Esophagus muscularis mucosa (tissue), 4 donors: ENCODE measurements at regions not wholly inside any gene's neighbourhood (a gene's known extent, or its start where the extent isn't known, plus 50 kb on each side); places are given as distances from the start of the nearest gene placed in this dataset.

Experiments used
- DNase-seq: peaks from one replicate; pipeline ENCODE4 v3.0.0-alpha.2; 2017; ENCODE audit errors: extremely low spot score
- H3K27ac ChIP-seq, 4 donors: fragments of 200-600 bp; sonication (generic); replicated peaks in 1 of 4; 1 replicate in 3 of 4; 2 replicates in 1 of 4; pipeline ENCODE4 v1.5.1; 2016 to 2019; ENCODE audit warnings: mild to moderate bottlenecking in 1 of 4
- H3K27me3 ChIP-seq, 4 donors: fragments of 200-600 bp; sonication (generic); one replicate each; pipeline versions ENCODE4 v1.5.1 to v1.6.0; 2016 to 2019
- H3K36me3 ChIP-seq, 4 donors: fragments of 200-600 bp; sonication (generic); one replicate each; pipeline ENCODE4 v1.5.1; 2016 to 2019
- H3K4me1 ChIP-seq, 4 donors: fragments of 200-600 bp; sonication (generic); one replicate each; pipeline ENCODE4 v1.5.1; 2016 to 2019
- H3K4me3 ChIP-seq, 4 donors: fragments of 200-600 bp; sonication (generic); 1 replicate in 2 of 4; 2 replicates in 2 of 4; pipeline ENCODE4 v1.5.1; 2016 to 2019; ENCODE audit warnings: mild to moderate bottlenecking in 4 of 4, moderate library complexity in 1 of 4
- H3K9me3 ChIP-seq, 4 donors: fragments of 200-600 bp; sonication (generic); 1 replicate in 3 of 4; 2 replicates in 1 of 4; pipeline ENCODE4 v1.5.1; 2016 to 2019
- EP300 ChIP-seq: sonication (generic); formaldehyde crosslinking; IDR thresholded peaks from one replicate; pipeline ENCODE4 v1.6.1; 2017; ENCODE audit warnings: antibody characterized with exemption
- POLR2A ChIP-seq: fragments of 450-650 bp; IDR thresholded peaks from one replicate; pipeline ENCODE4 v1.6.1; 2017; ENCODE audit warnings: antibody characterized with exemption, moderate library complexity, mild to moderate bottlenecking, low read depth
- POLR2AphosphoS5 ChIP-seq, 2 donors: sonication (generic); formaldehyde crosslinking; IDR thresholded peaks; one replicate each; pipeline ENCODE4 v1.6.1; 2017; ENCODE audit warnings: antibody characterized with exemption in 2 of 2
- WGBS: methylation state at CpG from one replicate; pipeline ENCODE4 v1.1.5; 2018; 5-methylcytosine and 5-hydroxymethylcytosine counted together
- intact Hi-C: fragments of 100-400 bp; cut with DNase I; formaldehyde crosslinking; loops from one replicate; pipeline ENCODE4 v1.15.1; 2023
- TF ChIP-seq, protein P1 (sequence below), 3 experiments: fragments of 200-600 bp in 2 of 3; fragments of 450-650 bp in 1 of 3; sonication (generic) in 2 of 3; IDR thresholded peaks; one replicate each; pipeline ENCODE4 v1.5.1; 2017 to 2019; ENCODE audit warnings: antibody characterized with exemption in 3 of 3, mild to moderate bottlenecking in 2 of 3, moderate library complexity in 1 of 3

- H3K9me3 ChIP-seq: no peaks in the 10 kb centered on the region
- intact Hi-C loops: no loop called here
- no peak for DNase-seq
- no peak overlapping the region for H3K4me3 ChIP-seq
- WGBS: 72% methylated on average over 10 of the region's 10 CpGs
- H3K27ac ChIP-seq: no peak overlapping the region
- no peaks in the 10 kb centered on the region for H3K36me3 ChIP-seq
- H3K27me3 ChIP-seq: no peaks in the 10 kb centered on the region
- no peaks in the 10 kb centered on the region for H3K4me1 ChIP-seq
- TF ChIP-seq POLR2A (no peak), EP300 (no peak), POLR2AphosphoS5 (IDR thresholded peaks at IDR 0.05) (no peak)
- TF ChIP-seq, protein P1, sequence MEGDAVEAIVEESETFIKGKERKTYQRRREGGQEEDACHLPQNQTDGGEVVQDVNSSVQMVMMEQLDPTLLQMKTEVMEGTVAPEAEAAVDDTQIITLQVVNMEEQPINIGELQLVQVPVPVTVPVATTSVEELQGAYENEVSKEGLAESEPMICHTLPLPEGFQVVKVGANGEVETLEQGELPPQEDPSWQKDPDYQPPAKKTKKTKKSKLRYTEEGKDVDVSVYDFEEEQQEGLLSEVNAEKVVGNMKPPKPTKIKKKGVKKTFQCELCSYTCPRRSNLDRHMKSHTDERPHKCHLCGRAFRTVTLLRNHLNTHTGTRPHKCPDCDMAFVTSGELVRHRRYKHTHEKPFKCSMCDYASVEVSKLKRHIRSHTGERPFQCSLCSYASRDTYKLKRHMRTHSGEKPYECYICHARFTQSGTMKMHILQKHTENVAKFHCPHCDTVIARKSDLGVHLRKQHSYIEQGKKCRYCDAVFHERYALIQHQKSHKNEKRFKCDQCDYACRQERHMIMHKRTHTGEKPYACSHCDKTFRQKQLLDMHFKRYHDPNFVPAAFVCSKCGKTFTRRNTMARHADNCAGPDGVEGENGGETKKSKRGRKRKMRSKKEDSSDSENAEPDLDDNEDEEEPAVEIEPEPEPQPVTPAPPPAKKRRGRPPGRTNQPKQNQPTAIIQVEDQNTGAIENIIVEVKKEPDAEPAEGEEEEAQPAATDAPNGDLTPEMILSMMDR (IDR thresholded peaks at IDR 0.05): no peak
Measured at GRCh38 chrX:9379697-9380551, 84.9 kb upstream of the TBL1X start.

GRCh38 chrX:9383655-9384054 lies 81.2 kb upstream of the TBL1X start:
- H3K9me3 ChIP-seq: no peaks in the 10 kb centered on the region
- no peaks in the 10 kb centered on the region for H3K36me3 ChIP-seq
- no peak overlapping the region for H3K27ac ChIP-seq
- H3K27me3 ChIP-seq: no peaks in the 10 kb centered on the region
- no peaks in the 10 kb centered on the region for H3K4me1 ChIP-seq
- TF ChIP-seq, protein P1 (IDR thresholded peaks at IDR 0.05): no peak
- TF ChIP-seq POLR2AphosphoS5 (IDR thresholded peaks at IDR 0.05): no peak
- no peak for TF ChIP-seq POLR2A
- TF ChIP-seq EP300: no peak
- intact Hi-C loops: no loop called here
- DNase-seq: no peak
- H3K4me3 ChIP-seq: no peak overlapping the region

GRCh38 chrX:9388450-9388849 lies 76.4 kb upstream of the TBL1X start:
- TF ChIP-seq, protein P1 (IDR thresholded peaks at IDR 0.05): no peak
- TF ChIP-seq EP300 (no peak), POLR2A (no peak)
- Histone ChIP-seq H3K4me1 (no peaks in the 10 kb centered on the region), H3K4me3 (no peak overlapping the region), H3K9me3 (no peaks in the 10 kb centered on the region), H3K27me3 (no peaks in the 10 kb centered on the region), H3K36me3 (no peaks in the 10 kb centered on the region), H3K27ac (no peak overlapping the region)
- intact Hi-C loops: no loop called here
- 78% methylated on average over 1 of the region's 1 CpG for WGBS
- no peak for DNase-seq

- WGBS: 93% methylated on average over 1 of the region's 1 CpG
- Histone ChIP-seq H3K9me3 (no peaks in the 10 kb centered on the region), H3K27ac (no peak overlapping the region), H3K4me1 (no peaks in the 10 kb centered on the region), H3K27me3 (no peaks in the 10 kb centered on the region), H3K4me3 (no peak overlapping the region), H3K36me3 (no peaks in the 10 kb centered on the region)
- DNase-seq: no peak
- no peak for TF ChIP-seq EP300
- intact Hi-C loops: no loop called here
Measured at GRCh38 chrX:9390121-9390520, 74.7 kb upstream of the TBL1X start.

- TF ChIP-seq POLR2AphosphoS5 (IDR thresholded peaks at IDR 0.05) (no peak), POLR2A (no peak), EP300 (no peak)
- TF ChIP-seq, protein P1 (IDR thresholded peaks at IDR 0.05): no peak
- intact Hi-C loops: no loop called here
- Histone ChIP-seq H3K4me1 (no peaks in the 10 kb centered on the region), H3K36me3 (no peaks in the 10 kb centered on the region), H3K27ac (no peak overlapping the region), H3K4me3 (no peak overlapping the region), H3K9me3 (no peaks in the 10 kb centered on the region), H3K27me3 (no peaks in the 10 kb centered on the region)
- no peak for DNase-seq
- WGBS: 81% methylated on average over 8 of the region's 8 CpGs
Measured at GRCh38 chrX:9390693-9391368, 74.0 kb upstream of the TBL1X start.
